Islet of Langerhans (tissue), 1 donor: ENCODE measurements at regions not wholly inside any gene's neighbourhood (a gene's known extent, or its start where the extent isn't known, plus 50 kb on each side); places are given as distances from the start of the nearest gene placed in this dataset.
"Not testable (repeated sequence)": the region's sequence is repeated elsewhere in the genome, so short reads cannot be mapped to it uniquely, and the experiment has no call there.

Experiments used
- FAIRE-seq: peaks from one replicate; lab custom pipeline; 2011; peaks lifted over from hg19 to GRCh38; lab: Jason Lieb, UNC

- FAIRE-seq: no peak
Measured at GRCh38 chr9:99634186-99634585, 187.5 kb upstream of the NR4A3 start.

GRCh38 chr9:99635032-99635431, 186.7 kb upstream of the NR4A3 start:
- no peak for FAIRE-seq

- no peak for FAIRE-seq
Measured at GRCh38 chr9:99637641-99638040, 184.0 kb upstream of the NR4A3 start.

GRCh38 chr9:99638971-99639370, 182.7 kb upstream of the NR4A3 start:
- no peak for FAIRE-seq

- FAIRE-seq: no peak
Measured at GRCh38 chr9:99647604-99648003, 174.1 kb upstream of the NR4A3 start.

- FAIRE-seq: no peak
Measured at GRCh38 chr9:99650187-99650874, 171.4 kb upstream of the NR4A3 start.

- no peak for FAIRE-seq
Measured at GRCh38 chr9:99660191-99660636, 161.5 kb upstream of the NR4A3 start.

GRCh38 chr9:99663297-99663696, 158.4 kb upstream of the NR4A3 start:
- no peak for FAIRE-seq

GRCh38 chr9:99663856-99664255, 157.8 kb upstream of the NR4A3 start:
- FAIRE-seq: no peak

GRCh38 chr9:99666571-99666970, 155.1 kb upstream of the NR4A3 start:
- FAIRE-seq: no peak

- FAIRE-seq: not testable (repeated sequence)
Measured at GRCh38 chr9:99670886-99671285, 150.8 kb upstream of the NR4A3 start.

GRCh38 chr9:99677281-99677680, 144.4 kb upstream of the NR4A3 start:
- FAIRE-seq: no peak

- no peak for FAIRE-seq
Measured at GRCh38 chr9:99678566-99678965, 143.1 kb upstream of the NR4A3 start.

- FAIRE-seq: peak; percentile 49
Measured at GRCh38 chr9:99680191-99680590, 141.5 kb upstream of the NR4A3 start.

- FAIRE-seq: no peak
Measured at GRCh38 chr9:99681113-99681512, 140.6 kb upstream of the NR4A3 start.

- FAIRE-seq: no peak
Measured at GRCh38 chr9:99682378-99682777, 139.3 kb upstream of the NR4A3 start.

GRCh38 chr9:99682870-99683269, 138.8 kb upstream of the NR4A3 start:
- no peak for FAIRE-seq

GRCh38 chr9:99690573-99690972, 131.1 kb upstream of the NR4A3 start:
- FAIRE-seq: peak; percentile 97

- FAIRE-seq: peak; percentile 53
Measured at GRCh38 chr9:99693888-99694287, 127.8 kb upstream of the NR4A3 start.

- FAIRE-seq: peak; percentile 30
Measured at GRCh38 chr9:99694393-99694792, 127.3 kb upstream of the NR4A3 start.

GRCh38 chr9:99699396-99699795, 122.3 kb upstream of the NR4A3 start:
- no peak for FAIRE-seq

- FAIRE-seq: no peak
Measured at GRCh38 chr9:99712214-99712613, 109.5 kb upstream of the NR4A3 start.

GRCh38 chr9:99713838-99714306, 107.8 kb upstream of the NR4A3 start:
- FAIRE-seq: no peak

GRCh38 chr9:99718631-99719030, 103.1 kb upstream of the NR4A3 start:
- FAIRE-seq: no peak
